ENCODE measurements at regions not wholly inside any gene's neighbourhood (a gene's known extent, or its start where the extent isn't known, plus 50 kb on each side); places are given as distances from the start of the nearest gene placed in this dataset.

- H3K9ac ChIP-seq (ENCODE audit: low read depth, low read length), result no peak overlapping the region
- ATAC-seq (ENCODE audit: insufficient read depth, low read depth), result no peak
- no peak overlapping the region for H3K4me3 ChIP-seq (ENCODE audit: low read depth in 1 of 2, low read length in 2 of 2)
- H3K79me2 ChIP-seq (ENCODE audit: insufficient read depth, low read length), result no peaks in the 10 kb centered on the region
- TF ChIP-seq CTCF (IDR thresholded peaks at IDR 0.05; ENCODE audit: borderline replicate concordance, extremely low read depth, low read length, poor library complexity, severe bottlenecking), result no peak
- no peak for DNase-seq
- no peak overlapping the region for H3K4me2 ChIP-seq (ENCODE audit: insufficient read depth, low read length)
- H2AFZ ChIP-seq (ENCODE audit: low read depth, low read length), result no peak overlapping the region
- H3K4me1 ChIP-seq (ENCODE audit: insufficient read depth, low read length), result no peaks in the 10 kb centered on the region
- no peaks in the 10 kb centered on the region for H4K20me1 ChIP-seq (ENCODE audit: insufficient read depth, low read length)
- H3K27me3 ChIP-seq (ENCODE audit: insufficient read depth, low read length, poor library complexity), result no peaks in the 10 kb centered on the region
- H3K9me3 ChIP-seq (ENCODE audit: insufficient read depth, low read length, severe bottlenecking), result no peaks in the 10 kb centered on the region
- H3K27ac ChIP-seq (ENCODE audit: low read length), result no peak overlapping the region
- no peaks in the 10 kb centered on the region for H3K36me3 ChIP-seq (ENCODE audit: insufficient read depth, low read length)
These were observed 463.7 kb upstream of the CTNND2 start for GRCh38 chr5:12367973-12368372.

DNA sequence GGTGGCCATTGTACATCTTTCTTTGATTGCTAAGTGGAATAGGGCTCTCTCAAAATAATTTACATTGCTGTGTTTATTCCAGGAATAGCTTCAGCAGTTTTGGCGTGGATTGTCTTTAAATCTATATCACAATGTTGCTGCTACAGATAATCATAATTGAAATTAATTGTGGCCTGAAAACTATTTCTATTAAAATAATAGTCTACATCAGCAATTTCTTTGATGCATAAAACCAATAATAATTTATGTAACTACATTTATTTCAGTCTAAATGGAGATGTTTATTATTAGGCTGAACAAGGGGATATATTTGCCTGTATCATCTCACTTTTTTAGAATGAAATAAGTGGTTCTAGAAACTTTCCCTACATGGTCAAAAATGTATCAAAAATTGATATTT lies 456.0 kb upstream of the CTNND2 start:
- no peak overlapping the region for H3K27ac ChIP-seq (ENCODE audit: low read length)
- ATAC-seq (ENCODE audit: insufficient read depth, low read depth) (no peak), DNase-seq (no peak)
- no peak overlapping the region for H3K4me2 ChIP-seq (ENCODE audit: insufficient read depth, low read length)
- H3K27me3 ChIP-seq (ENCODE audit: insufficient read depth, low read length, poor library complexity), result no peaks in the 10 kb centered on the region
- H2AFZ ChIP-seq (ENCODE audit: low read depth, low read length), result no peak overlapping the region
- no peaks in the 10 kb centered on the region for H3K36me3 ChIP-seq (ENCODE audit: insufficient read depth, low read length)
- no peak for TF ChIP-seq CTCF (IDR thresholded peaks at IDR 0.05; ENCODE audit: borderline replicate concordance, extremely low read depth, low read length, poor library complexity, severe bottlenecking)
- TF ChIP-seq EZH2 (IDR thresholded peaks at IDR 0.05; ENCODE audit: borderline replicate concordance, low read depth, low read length, severe bottlenecking), result no peak
- no peaks in the 10 kb centered on the region for H3K9me3 ChIP-seq (ENCODE audit: insufficient read depth, low read length, severe bottlenecking)
- H3K9ac ChIP-seq (ENCODE audit: low read depth, low read length), result no peak overlapping the region
- H3K4me3 ChIP-seq (ENCODE audit: low read depth in 1 of 2, low read length in 2 of 2), result no peak overlapping the region
- no peaks in the 10 kb centered on the region for H3K79me2 ChIP-seq (ENCODE audit: insufficient read depth, low read length)
- H4K20me1 ChIP-seq (ENCODE audit: insufficient read depth, low read length), result no peaks in the 10 kb centered on the region
- no peaks in the 10 kb centered on the region for H3K4me1 ChIP-seq (ENCODE audit: insufficient read depth, low read length)

DNA sequence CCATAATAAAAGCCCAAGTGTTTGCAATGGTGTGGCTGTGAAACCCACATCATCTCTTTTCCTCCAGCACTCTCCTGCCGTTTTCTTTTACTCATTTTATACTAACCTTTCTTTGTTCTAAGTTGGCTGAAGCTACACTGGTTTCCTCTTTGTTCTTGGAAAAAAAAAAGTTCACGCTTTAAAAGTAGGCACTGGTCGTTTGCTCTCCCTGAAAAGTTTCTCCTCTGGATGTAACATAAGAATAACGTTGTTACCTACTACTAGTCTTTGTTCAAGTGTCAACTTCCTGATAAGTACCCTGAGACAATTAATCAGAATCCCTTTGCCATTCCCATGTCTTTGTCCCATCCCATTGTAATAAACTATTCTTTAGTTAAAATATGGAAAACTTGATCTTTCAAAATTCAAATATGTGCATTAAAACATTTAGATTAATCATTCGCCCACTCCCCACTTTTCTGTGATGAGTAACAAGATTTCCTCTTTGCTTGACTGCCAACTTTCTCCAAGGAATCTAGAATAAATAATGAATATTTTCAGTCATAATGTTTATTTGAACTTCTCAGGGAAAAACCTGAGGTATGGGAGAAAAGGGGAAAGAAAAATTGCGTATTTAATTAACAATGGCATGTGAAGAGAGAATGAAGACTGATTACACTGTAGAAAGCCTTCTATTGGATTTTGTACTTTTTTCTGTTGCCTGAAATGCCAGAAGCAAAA lies 454.3 kb upstream of the CTNND2 start:
- Histone ChIP-seq H3K27ac (ENCODE audit: low read length) (no peak overlapping the region), H3K4me2 (ENCODE audit: insufficient read depth, low read length) (no peak overlapping the region), H2AFZ (ENCODE audit: low read depth, low read length) (no peak overlapping the region), H3K4me3 (ENCODE audit: low read depth in 1 of 2, low read length in 2 of 2) (no peak overlapping the region), H3K9me3 (ENCODE audit: insufficient read depth, low read length, severe bottlenecking) (no peaks in the 10 kb centered on the region), H4K20me1 (ENCODE audit: insufficient read depth, low read length) (no peaks in the 10 kb centered on the region), H3K36me3 (ENCODE audit: insufficient read depth, low read length) (no peaks in the 10 kb centered on the region), H3K4me1 (ENCODE audit: insufficient read depth, low read length) (no peaks in the 10 kb centered on the region), H3K9ac (ENCODE audit: low read depth, low read length) (no peak overlapping the region), H3K27me3 (ENCODE audit: insufficient read depth, low read length, poor library complexity) (no peaks in the 10 kb centered on the region), H3K79me2 (ENCODE audit: insufficient read depth, low read length) (no peaks in the 10 kb centered on the region)
- DNase-seq (no peak), ATAC-seq (ENCODE audit: insufficient read depth, low read depth) (no peak)
- TF ChIP-seq EZH2 (IDR thresholded peaks at IDR 0.05; ENCODE audit: borderline replicate concordance, low read depth, low read length, severe bottlenecking) (no peak), CTCF (IDR thresholded peaks at IDR 0.05; ENCODE audit: borderline replicate concordance, extremely low read depth, low read length, poor library complexity, severe bottlenecking) (no peak)
